ENCODE measurements at regions not wholly inside any gene's neighbourhood (a gene's known extent, or its start where the extent isn't known, plus 50 kb on each side); places are given as distances from the start of the nearest gene placed in this dataset.
A peak's percentile ranks its signal among the peaks of the same experiment; 100 is the strongest.

DNA sequence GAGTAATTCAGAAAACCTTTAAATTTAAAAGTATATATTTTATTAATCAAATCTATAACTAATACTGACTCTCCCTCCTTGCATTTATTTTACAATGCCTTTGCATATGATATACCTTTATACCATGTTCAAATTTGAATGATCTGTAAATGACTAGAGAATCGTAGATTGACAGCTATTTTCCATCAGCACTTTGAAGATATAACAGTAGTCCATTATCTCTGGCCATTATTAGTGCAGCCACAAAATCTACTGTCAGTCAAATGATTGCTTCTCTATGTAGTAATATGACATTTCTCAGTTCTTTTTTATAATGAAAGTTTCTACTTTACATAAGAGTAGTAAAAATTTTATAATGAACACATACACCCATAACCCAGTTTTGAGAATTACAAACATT lies 1054.8 kb upstream of the B3GALT2 start:
- no peak for DNase-seq (ENCODE audit: low read depth)

GRCh38 chr1:194233069-194233468 lies 1046.7 kb upstream of the B3GALT2 start:
- DNase-seq (ENCODE audit: low read depth), result no peak

- DNase-seq (ENCODE audit: low read depth), result no peak
Measured at GRCh38 chr1:194230351-194231144, 1044.1 kb upstream of the B3GALT2 start.

- no peak for DNase-seq (ENCODE audit: low read depth)
Measured at GRCh38 chr1:194228427-194228826, 1042.0 kb upstream of the B3GALT2 start.

GRCh38 chr1:194227161-194227560 lies 1040.7 kb upstream of the B3GALT2 start:
- no peak for DNase-seq (ENCODE audit: low read depth)

DNA sequence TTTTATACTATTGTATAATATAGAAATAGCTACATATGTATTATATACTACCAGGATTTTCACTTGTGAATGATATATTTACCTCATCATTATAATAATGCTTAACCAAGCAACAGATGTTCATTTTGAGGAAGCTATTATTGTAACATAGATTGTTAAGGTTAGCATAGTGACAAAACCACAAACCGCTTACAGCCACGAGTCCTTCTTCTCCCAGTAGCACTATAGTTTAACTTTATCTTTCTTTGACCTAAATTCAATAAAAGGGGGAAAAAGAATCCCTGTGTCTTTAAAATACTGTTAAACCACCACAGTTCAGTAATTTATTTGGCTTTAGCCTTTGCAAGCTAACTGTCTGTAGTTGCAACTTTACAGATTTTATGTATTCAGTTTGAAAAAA lies 1039.4 kb upstream of the B3GALT2 start:
- DNase-seq (ENCODE audit: low read depth), result no peak

- DNase-seq (ENCODE audit: low read depth), result no peak
Measured at GRCh38 chr1:194223596-194223995, 1037.2 kb upstream of the B3GALT2 start.

GRCh38 chr1:194215448-194215847 lies 1029.0 kb upstream of the B3GALT2 start:
- no peak for DNase-seq (ENCODE audit: low read depth)

GRCh38 chr1:194214735-194215134 lies 1028.3 kb upstream of the B3GALT2 start:
- DNase-seq (ENCODE audit: low read depth), result no peak

DNA sequence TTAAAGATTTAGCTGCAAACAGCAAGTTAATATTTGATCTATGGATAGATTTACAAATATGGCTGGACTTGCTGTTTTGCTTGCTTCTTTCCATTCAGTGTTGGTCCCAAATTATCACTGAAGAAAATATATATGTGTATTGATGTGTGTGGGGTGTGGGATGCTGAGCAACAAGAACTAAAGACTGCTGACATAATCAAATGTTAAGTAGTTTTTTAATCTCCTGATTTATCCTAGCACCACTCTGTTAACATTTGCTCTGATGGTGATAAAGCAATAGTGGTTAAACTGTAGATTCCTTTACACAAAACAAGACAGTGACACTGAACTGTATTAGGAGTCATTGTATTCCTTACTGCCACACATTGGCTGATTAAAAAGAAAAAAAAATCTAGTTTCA lies 1023.5 kb upstream of the B3GALT2 start:
- no peak for DNase-seq (ENCODE audit: low read depth)

DNA sequence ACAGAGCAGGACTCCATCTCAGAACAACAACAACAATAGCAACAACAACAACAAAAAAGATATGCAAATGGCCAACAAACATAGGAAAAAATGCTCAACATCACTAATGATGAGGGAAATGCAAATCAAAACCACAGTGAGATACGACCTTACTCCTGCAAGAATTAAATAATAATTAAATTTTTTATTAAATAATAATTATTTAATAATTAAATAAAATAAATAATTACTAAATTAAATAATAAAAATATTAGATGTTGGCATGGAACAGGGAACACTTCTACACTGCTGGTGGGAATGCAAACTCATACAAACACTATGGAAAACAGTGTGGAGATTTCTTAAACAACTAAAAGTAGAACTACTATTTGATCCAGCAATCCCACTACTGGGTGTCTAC lies 1022.3 kb upstream of the B3GALT2 start:
- no peak for DNase-seq (ENCODE audit: low read depth)

DNA sequence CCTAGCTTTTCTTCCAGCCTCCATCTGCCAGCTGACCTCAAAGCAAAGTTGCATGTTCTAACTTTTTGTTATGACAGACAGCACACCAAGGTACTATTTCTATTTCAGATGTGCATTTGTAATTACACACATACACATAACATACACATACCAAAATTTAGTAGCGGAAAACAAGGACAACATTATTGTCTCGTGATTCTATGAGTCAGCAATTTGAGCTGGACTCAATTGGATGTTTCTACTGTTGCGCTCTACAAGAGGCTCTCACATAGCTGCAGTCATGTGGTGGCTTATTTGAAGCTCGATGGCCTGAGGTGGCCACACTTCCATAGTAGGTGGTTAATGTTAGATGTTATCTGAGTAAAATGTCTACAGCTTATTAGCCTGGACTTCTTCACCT lies 1010.1 kb upstream of the B3GALT2 start:
- no peak for DNase-seq (ENCODE audit: low read depth)

GRCh38 chr1:194194724-194195123 lies 1008.3 kb upstream of the B3GALT2 start:
- DNase-seq (ENCODE audit: low read depth), result peak; percentile 26

- no peak for DNase-seq (ENCODE audit: low read depth)
Measured at GRCh38 chr1:194184974-194185373, 998.6 kb upstream of the B3GALT2 start.

DNA sequence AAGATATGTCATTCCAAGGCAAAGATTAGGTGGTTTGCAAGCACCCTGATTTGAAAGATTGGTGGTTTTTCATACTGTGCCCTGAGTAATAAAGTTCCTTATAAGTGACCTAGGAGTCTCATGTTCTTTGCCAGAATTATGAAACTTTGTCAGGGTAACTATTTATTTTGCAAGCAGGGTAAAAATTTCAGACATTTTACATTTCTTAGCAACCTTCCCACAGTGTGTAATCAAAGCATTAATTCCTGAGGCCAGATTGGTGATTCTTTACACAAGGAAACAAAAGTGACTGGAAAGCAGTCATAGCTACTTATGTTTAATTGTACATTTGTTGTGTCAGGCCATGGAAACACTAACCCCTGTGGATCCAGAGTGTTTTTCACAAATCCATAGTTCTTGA lies 998.0 kb upstream of the B3GALT2 start:
- no peak for DNase-seq (ENCODE audit: low read depth)

GRCh38 chr1:194181845-194182244 lies 995.4 kb upstream of the B3GALT2 start:
- DNase-seq (ENCODE audit: low read depth), result no peak

GRCh38 chr1:194176212-194176611 lies 989.8 kb upstream of the B3GALT2 start:
- DNase-seq (ENCODE audit: low read depth), result no peak

- DNase-seq (ENCODE audit: low read depth), result no peak
Measured at GRCh38 chr1:194175251-194175650, 988.8 kb upstream of the B3GALT2 start.

GRCh38 chr1:194174528-194174927 lies 988.1 kb upstream of the B3GALT2 start:
- no peak for DNase-seq (ENCODE audit: low read depth)

- DNase-seq (ENCODE audit: low read depth), result no peak
Measured at GRCh38 chr1:194171596-194171995, 985.2 kb upstream of the B3GALT2 start.

DNA sequence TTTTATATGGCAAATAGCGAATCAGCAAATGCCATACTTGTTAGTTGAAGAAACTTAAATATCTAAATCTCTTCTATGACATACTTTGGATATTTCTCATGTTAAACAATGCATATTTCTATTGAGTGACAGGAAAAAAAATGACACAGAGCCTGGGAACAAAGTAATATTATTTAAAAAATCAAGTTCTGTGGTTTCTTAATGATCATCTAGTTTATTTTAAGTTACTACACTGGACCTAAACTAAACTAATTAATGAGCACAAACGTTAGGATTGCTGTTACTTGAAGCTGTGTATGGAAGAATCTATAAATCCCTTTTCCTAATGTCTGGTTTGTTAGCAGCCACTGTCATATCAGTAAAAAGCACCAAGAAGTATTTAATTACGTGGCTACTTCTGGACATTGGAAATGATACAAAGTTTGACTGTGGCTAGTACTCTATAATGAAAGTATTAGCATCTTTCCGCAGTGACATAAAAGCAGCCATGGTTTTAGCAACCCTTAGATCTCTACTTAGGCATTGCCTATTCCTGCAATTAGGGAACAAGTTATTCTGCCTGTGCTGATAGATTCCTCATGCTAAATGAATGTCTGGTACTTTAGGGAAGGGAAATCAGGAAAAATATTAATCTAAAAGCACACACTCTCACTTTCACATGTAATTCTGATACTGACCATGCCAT lies 981.7 kb upstream of the B3GALT2 start:
- DNase-seq (ENCODE audit: low read depth), result no peak

GRCh38 chr1:194164755-194165154 lies 978.3 kb upstream of the B3GALT2 start:
- no peak for DNase-seq (ENCODE audit: low read depth)

GRCh38 chr1:194161591-194161990 lies 975.2 kb upstream of the B3GALT2 start:
- no peak for DNase-seq (ENCODE audit: low read depth)

DNA sequence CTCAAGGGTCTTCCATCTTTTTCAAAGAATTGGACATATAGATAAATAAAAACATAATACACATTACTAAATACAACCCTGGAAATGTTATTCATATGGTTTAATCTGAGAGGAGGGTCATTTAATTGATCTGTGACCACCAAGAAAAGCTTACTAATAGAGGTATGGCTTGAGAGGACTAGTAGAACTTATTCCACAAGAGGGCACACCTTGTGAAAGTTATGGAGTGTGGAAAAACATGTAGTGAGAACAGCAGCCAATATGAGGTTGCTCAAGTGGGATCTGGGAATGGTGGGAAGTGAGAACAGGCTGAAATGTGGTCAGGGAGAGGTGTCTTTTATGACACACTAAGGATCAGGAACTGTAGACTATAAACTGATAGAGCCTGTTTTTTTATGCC lies 973.5 kb upstream of the B3GALT2 start:
- DNase-seq (ENCODE audit: low read depth), result no peak
